VCaP (cell line): ENCODE measurements at regions not wholly inside any gene's neighbourhood (a gene's known extent, or its start where the extent isn't known, plus 50 kb on each side); places are given as distances from the start of the nearest gene placed in this dataset.

Source experiments
- H3K27ac ChIP-seq: fragments of 450-650 bp; 2 replicates; pipeline ENCODE4 v1.5.1; 2017
- TF ChIP-seq, protein P1 (sequence below): fragments of 450-650 bp; conservative IDR thresholded peaks from 2 replicates; pipeline ENCODE4 v1.5.1; 2017; ENCODE audit warnings: mild to moderate bottlenecking, moderate library complexity

DNA sequence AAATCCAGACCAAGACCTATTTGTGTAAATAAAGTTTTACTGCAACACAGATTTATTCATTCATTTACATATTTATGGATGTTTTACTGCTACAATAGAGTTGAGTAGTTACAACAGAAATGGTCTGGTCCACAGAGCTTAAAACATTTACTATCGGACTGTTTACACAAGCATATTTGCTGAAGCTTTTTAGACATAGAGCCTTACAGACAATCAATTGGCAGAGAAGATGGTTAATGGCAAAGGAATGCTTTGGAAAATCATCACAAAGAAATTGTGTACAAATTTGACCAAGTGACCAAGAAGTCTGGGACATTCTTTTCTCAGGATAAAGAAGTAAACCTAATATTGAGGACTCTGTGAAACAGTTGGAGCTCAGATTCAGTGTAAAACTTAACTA is 504.3 kb downstream of the SLC16A7 start:
- TF ChIP-seq, protein P1, sequence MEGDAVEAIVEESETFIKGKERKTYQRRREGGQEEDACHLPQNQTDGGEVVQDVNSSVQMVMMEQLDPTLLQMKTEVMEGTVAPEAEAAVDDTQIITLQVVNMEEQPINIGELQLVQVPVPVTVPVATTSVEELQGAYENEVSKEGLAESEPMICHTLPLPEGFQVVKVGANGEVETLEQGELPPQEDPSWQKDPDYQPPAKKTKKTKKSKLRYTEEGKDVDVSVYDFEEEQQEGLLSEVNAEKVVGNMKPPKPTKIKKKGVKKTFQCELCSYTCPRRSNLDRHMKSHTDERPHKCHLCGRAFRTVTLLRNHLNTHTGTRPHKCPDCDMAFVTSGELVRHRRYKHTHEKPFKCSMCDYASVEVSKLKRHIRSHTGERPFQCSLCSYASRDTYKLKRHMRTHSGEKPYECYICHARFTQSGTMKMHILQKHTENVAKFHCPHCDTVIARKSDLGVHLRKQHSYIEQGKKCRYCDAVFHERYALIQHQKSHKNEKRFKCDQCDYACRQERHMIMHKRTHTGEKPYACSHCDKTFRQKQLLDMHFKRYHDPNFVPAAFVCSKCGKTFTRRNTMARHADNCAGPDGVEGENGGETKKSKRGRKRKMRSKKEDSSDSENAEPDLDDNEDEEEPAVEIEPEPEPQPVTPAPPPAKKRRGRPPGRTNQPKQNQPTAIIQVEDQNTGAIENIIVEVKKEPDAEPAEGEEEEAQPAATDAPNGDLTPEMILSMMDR: no peak
- H3K27ac ChIP-seq: 0 out of 2 replicates have a peak overlapping the region, but pooled peaks have one; percentile 2

DNA sequence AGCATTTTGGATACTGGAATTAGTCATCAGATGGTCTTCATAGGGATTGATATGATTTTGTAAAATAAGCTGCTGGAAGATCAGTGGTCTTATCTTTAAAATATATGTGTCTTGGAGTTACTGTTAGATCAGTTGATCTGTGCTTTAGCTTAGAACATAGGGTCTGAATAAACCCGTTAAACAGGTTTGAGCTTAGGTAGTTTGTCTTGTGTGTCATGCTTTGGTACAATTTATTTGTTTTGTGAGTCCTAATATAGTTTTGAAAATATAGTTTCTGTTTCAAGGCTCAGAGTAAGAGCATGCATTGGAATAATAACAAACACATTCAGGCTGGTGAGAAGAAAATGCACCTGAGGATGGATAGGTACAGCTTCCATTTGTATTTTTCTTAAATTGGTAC is 505.0 kb downstream of the SLC16A7 start:
- TF ChIP-seq, protein P1: no peak
- H3K27ac ChIP-seq: 0 out of 2 replicates have a peak overlapping the region, but pooled peaks have one; percentile 2

DNA sequence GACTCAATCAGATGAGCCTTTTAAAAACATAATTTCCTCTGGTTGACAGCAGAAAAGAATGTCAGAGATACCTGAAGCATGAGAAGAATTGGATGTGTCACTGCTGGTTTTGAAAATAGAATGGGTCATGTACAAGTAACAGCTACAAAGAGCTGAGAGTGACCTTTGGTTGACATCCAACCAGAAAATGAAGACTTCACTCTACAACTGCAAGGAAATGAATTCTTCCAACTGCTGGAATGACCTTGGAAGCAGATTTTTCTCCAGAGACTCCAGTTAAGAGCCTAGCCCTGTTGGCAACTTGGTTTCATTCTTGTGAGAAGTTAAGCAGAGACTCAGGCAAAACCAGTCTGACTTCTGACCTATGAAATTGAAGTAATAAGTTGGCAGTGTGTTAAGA is 505.9 kb downstream of the SLC16A7 start:
- TF ChIP-seq, protein P1: no peak
- no peak overlapping the region for H3K27ac ChIP-seq

DNA sequence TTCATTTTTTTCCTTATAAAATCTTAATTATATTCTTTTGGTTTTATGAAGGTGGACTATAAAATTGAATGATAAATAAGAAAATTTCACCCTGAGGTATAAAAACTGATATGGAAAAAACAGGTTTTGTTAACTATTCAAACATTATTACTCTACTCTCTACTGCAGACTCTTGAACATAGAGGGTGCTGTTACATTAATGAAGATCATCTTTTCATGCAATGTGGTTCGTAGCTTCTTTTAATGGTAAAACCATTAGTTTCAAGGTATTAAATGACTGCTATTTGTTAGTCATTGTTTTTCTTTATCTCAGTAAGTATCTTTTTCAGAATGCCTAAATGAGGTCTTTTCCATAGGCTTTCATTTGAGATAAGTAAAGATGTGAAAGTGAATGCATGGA is 510.4 kb downstream of the SLC16A7 start:
- TF ChIP-seq, protein P1: peak; percentile 79
- no peak overlapping the region for H3K27ac ChIP-seq

DNA sequence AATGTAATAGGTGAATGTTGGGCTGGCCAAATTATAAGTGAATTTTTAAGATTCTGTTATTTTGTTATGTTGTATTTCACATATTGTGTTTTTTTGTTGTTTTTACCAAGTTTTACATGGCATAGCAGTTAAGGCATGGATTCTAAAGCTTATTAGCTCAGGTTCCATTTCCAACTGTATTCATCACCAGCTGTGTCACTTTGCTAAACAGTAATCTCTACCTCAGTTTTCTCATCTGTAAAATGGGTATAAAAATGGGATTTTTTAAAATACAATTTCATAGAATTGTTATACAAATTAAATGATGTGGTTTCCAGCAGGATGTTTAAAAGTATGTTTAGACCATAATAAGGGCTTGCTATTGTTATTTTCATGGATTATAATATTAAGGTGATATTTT is 512.2 kb downstream of the SLC16A7 start:
- no peak overlapping the region for H3K27ac ChIP-seq
- TF ChIP-seq, protein P1: no peak

DNA sequence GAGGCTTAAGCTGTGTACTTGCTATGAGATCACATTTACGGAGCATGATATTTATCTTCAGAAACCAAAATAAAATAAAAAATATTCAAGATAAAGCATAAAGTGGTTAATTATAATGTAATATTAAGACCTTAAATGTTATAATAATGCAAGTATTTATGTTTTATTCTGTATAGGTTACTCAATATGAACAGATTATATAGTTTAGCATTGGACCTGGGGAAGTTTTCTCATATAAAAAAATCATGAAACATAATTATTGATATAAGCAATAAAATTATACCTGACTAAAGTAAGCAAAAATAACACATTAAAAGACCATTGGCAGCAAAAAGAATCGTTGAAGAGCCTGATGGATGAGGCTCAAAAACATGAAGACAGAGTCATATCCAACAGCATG is 516.2 kb downstream of the SLC16A7 start:
- TF ChIP-seq, protein P1: no peak
- no peak overlapping the region for H3K27ac ChIP-seq

DNA sequence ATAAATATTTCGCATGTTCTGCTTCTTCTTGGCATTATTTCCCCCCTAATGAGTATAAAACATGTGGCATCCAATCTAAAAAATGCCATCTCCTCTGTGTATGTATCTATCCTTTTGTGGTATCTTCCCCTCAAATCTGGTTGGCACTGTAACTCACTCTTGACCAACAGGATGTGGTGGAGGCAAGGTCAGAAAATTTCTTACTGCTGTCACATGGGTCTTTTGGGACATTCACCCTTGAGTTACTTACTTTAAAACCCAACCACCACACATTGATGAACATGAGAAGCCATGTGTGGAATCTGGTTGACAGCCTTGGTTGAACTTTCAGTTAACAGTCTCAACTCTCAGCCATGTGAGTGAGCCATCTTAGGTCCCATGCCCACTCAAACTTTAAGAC is 516.9 kb downstream of the SLC16A7 start:
- H3K27ac ChIP-seq: no peak overlapping the region
- TF ChIP-seq, protein P1: no peak

DNA sequence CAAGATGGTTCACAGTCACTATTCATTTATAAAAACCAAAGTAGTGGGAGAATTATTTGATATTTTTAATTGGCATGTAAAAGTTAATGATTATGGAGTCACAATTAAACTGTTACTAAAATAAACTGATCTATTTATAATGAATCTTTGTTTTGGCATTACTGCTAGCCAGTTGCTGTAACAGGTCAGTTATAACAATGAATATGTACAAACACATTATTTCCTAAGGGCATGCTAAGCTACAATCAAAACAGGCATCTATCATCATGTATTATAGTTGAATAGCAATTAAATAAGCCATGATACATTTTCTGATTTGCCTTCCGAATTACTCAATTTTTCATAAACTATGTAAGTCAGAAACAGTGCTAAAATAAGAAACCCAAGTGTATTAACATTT is 518.3 kb downstream of the SLC16A7 start:
- H3K27ac ChIP-seq: 0 out of 2 replicates have a peak overlapping the region, but pooled peaks have one; percentile 5
- TF ChIP-seq, protein P1: no peak
